GM18519 (cell line): ENCODE measurements at regions not wholly inside any gene's neighbourhood (a gene's known extent, or its start where the extent isn't known, plus 50 kb on each side); places are given as distances from the start of the nearest gene placed in this dataset.
"Not testable (repeated sequence)": the region's sequence is repeated elsewhere in the genome, so short reads cannot be mapped to it uniquely, and the experiment has no call there.

Experiments
- ATAC-seq: cut with Tn5 transposase; IDR thresholded peaks from one replicate; pipeline ENCODE4 v1.9.1; 2021; ENCODE audit warnings: mild to moderate bottlenecking, moderate library complexity; ENCODE audit not compliant: unreplicated experiment, low FRiP score

GRCh38 chr13:108083056-108083455, 132.3 kb downstream of the LIG4 start:
- no peak for ATAC-seq

GRCh38 chr13:108082481-108082880, 132.9 kb downstream of the LIG4 start:
- ATAC-seq: no peak

- no peak for ATAC-seq
Measured at GRCh38 chr13:108077284-108077683, 138.1 kb downstream of the LIG4 start.

- not testable (repeated sequence) for ATAC-seq
Measured at GRCh38 chr13:108074429-108074828, 140.9 kb downstream of the LIG4 start.

- no peak for ATAC-seq
Measured at GRCh38 chr13:108070925-108071324, 144.4 kb downstream of the LIG4 start.

GRCh38 chr13:108070491-108070890, 144.8 kb downstream of the LIG4 start:
- ATAC-seq: no peak

GRCh38 chr13:108069521-108070210, 145.7 kb downstream of the LIG4 start:
- ATAC-seq: no peak

- ATAC-seq: not testable (repeated sequence)
Measured at GRCh38 chr13:108064372-108064771, 151.0 kb downstream of the LIG4 start.

- no peak for ATAC-seq
Measured at GRCh38 chr13:108060111-108060510, 155.2 kb downstream of the LIG4 start.

- no peak for ATAC-seq
Measured at GRCh38 chr13:108056278-108056677, 159.1 kb downstream of the LIG4 start.

- no peak for ATAC-seq
Measured at GRCh38 chr13:108049211-108049610, 166.1 kb downstream of the LIG4 start.

- no peak for ATAC-seq
Measured at GRCh38 chr13:108044954-108045353, 170.4 kb downstream of the LIG4 start.

GRCh38 chr13:108042866-108043265, 172.5 kb downstream of the LIG4 start:
- not testable (repeated sequence) for ATAC-seq

GRCh38 chr13:108037348-108037747, 178.0 kb downstream of the LIG4 start:
- ATAC-seq: no peak

- no peak for ATAC-seq
Measured at GRCh38 chr13:108036411-108036932, 178.9 kb downstream of the LIG4 start.

- no peak for ATAC-seq
Measured at GRCh38 chr13:108034909-108035410, 180.4 kb downstream of the LIG4 start.

GRCh38 chr13:108033800-108034707, 181.3 kb downstream of the LIG4 start:
- no peak for ATAC-seq

GRCh38 chr13:108031865-108032264, 183.5 kb downstream of the LIG4 start:
- ATAC-seq: no peak

- no peak for ATAC-seq
Measured at GRCh38 chr13:108030769-108031168, 184.6 kb downstream of the LIG4 start.

GRCh38 chr13:108026680-108027410, 188.5 kb downstream of the LIG4 start:
- no peak for ATAC-seq

- ATAC-seq: no peak
Measured at GRCh38 chr13:108020027-108020426, 195.3 kb downstream of the LIG4 start.
